Hepatic stellate cell (primary cell): ENCODE measurements at regions not wholly inside any gene's neighbourhood (a gene's known extent, or its start where the extent isn't known, plus 50 kb on each side); places are given as distances from the start of the nearest gene placed in this dataset.

Source experiments
- DNase-seq: peaks from one replicate; pipeline ENCODE4 v3.0.0; 2011; ENCODE audit warnings: low spot score

DNA sequence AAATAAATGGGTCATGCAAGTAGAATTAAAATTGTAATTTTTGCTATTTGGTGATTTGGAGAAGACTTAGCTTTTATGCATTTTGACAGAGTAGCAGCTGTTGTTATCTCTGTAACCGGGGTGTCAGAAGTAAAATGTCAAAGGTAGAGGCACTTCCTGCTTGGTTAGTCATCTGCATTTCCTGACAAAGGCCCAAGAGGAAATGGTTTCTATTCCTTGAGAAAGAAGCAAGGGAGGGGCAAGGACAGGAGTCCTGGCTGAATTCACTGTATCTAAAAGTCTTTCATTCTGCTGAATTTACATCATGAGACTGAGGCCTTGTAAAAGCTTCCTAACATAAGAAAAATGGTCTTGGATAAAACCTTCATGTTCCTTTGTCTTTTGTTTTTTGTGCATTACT is 550.9 kb upstream of the BOD1L1 start:
- DNase-seq = no peak

DNA sequence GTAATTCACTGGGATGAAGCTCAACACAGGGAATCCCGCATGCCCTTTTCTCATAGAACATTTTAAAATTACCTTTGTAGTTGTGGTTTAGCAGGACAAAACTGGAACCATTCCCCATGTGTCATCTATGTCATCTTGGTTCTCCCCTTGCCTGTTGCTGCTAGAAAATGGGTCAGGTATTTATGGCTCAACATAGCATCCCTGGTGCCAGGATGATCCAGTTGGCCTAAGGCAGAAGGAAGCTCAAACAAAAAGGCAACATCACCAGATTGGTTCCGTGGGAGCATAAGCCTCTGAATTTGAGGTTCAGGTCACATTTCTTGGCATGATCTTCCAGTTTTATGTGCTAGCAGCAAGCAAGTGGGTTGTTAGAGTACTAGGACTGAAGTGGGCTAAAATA is 552.6 kb upstream of the BOD1L1 start:
- no peak for DNase-seq

DNA sequence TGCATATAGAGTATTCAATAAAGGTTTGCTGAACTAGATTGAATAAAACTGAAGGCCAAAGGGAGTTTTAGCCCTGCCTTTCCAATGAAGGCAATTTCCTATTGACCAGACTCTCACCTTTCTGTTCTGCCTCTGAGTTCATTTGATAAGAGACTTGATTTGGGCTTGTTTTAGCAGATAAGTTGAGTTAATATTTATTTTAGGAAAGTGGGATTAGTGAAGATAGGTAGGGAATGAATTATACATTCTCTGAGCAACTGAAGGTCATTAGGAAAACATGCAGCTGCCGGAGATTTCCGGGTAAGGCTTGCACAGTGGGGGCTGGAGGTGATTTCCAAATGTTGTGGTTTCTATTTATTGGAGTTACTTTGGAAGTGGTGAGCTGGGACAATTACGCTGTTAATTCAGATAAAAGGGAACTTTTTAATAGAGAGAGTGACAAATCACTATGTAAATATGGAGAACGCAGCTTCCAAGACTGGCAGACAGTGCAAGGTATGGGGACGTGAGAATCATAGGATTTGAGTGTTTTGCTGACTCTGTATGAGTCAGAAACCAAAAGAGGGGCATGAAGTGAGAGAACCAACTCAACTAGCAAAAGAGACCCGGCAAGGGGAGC is 553.6 kb upstream of the BOD1L1 start:
- no peak for DNase-seq

DNA sequence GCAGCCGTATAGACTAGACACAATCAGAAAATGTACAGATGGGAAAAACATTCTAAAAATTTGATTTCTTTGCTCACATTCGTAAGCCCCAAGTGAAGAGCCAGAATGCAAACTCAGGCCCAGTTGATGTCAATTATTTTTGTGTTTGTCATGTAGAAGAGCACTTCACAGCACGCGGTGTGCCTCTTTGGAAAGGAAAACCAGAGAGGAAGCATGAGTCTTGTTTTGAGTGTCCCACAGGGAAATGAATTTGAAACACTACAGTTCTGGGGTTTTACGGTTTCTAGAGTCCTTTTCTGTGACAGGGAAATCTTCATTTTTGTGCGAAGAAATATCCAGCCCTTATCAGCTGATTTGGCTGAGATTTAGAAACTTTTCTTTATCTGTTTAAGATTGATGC is 554.6 kb upstream of the BOD1L1 start:
- DNase-seq = no peak

DNA sequence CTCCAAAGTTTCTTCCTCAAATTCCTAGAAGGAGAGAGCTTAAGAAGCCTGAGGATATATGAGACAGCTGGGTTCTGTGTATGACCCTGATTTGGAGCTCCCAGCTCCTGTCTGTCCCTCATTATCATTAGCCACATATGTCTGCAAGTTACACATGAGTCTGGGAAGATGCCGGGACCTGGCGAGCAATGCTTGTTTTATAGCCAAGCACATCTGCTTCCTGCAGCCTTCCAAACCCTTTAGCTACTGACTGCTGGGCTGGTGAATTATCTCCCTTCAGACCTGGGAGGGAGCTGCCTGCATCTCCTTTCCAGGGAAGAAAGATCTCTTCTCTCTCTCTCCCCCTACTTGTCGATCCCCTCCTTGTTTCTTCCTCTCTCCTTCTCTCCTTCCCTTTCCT is 556.7 kb upstream of the BOD1L1 start:
- DNase-seq = no peak

DNA sequence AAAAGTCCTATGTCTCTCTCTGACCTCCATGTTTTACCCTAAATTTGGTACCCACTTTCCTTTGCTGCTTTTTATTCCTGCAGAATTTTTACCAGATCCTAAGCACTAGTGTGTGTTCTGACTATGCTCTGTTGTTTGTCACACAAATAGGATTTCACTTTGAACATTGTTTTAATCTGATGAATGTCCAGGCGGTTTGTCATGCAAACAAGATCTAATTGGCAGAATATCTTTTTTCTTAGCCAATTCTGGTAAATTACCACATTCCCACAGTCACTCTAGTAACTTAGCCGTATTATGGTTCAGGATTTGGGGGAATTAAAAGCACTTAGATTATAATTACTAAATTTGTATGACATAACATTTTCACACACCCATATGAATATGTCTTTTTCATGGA is 557.2 kb upstream of the BOD1L1 start:
- no peak for DNase-seq

- no peak for DNase-seq
These were observed 560.7 kb upstream of the BOD1L1 start for GRCh38 chr4:14188214-14188613.

- no peak for DNase-seq
These were observed 566.1 kb upstream of the BOD1L1 start for GRCh38 chr4:14193601-14194000.

DNA sequence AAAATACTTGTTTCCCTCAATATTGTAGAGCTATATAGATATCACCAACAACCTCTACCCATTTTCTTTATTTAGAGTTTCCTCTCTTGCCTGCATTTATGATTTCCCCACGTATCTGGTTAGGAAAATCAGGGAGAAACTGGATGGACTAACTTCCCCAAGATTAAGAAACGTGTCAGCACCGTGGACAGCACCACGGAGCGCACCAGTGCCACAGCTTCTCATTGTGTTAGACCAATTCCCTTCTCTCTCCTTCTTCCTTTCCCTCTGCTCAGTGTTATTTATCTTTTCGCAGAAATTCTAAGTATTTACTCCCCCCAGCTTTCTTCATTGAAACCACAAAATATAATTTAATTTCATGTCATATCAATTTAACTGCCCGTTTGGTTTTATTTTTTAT is 568.6 kb upstream of the BOD1L1 start:
- DNase-seq = peak; percentile 9

- no peak for DNase-seq
These were observed 587.7 kb upstream of the BOD1L1 start for GRCh38 chr4:14215116-14215770.

GRCh38 chr4:14217401-14217800 is 589.9 kb upstream of the BOD1L1 start:
- no peak for DNase-seq

DNA sequence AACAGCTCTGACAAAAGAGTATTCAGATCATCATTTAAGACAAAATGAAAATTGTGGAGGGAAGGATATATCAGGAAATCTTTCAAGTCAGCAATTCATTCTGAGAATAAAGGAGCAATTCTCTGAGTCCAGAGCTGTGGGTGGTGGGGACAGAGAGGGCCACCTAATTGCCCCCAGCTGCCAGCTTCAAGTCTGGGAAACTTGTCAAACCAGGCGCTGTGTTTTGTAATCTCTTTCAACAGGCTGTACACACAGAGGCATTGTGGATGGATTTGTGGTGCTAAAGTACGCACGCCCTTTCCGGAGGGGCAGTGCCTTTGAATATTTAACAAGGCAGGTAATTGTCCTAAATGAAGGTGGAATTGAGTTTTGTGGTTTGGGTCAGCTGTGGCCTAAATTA is 591.1 kb upstream of the BOD1L1 start:
- DNase-seq = no peak

- no peak for DNase-seq
These were observed 593.7 kb upstream of the BOD1L1 start for GRCh38 chr4:14221176-14221575.

DNA sequence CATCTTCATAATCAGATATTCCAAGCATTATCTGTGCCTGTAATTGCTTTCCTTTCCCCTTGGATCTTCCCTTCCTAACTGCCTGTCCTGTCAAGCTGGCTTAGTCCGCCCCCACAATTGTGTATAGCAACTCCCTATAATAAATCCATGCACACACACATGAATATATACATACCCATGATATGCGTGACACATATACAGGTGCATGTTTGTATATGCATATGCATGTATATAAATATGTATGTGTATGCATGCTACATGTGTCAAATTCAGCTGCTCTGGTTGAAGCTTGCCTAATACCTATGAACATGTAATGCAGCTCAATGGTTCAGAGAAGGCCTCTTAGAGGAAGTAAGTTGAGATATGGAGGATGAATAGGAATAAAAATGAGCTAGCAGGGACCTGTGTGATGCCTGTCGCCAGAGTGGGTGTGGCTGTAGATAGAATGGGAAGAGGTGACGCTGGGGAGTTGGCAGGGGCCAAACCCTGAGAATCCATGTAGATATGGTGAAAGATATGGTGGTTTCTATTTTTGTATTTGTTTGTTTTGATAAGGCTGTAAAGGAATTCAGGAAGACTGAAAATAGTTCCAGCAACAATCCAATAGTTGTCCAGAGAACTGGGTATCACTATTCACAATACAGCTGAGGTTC is 595.0 kb upstream of the BOD1L1 start:
- no peak for DNase-seq

DNA sequence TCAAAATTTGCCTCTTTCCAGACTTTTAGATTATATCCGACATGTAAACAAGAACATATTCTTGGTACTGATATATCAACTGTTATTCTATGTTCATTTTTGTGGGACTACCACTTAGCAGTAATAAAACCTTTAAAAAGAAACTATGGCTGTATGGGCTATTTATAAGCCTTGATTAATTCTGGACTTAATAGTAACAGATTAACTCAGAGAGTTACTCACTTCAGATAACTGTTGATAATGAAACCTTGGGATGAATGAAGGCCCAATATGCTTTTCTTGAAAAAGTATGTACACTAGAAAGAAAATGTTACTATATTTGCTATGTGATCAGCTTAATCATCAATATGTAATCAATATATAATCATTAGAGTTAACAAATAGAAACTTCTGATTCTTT is 595.9 kb upstream of the BOD1L1 start:
- DNase-seq = no peak

GRCh38 chr4:14225688-14226207 is 598.2 kb upstream of the BOD1L1 start:
- DNase-seq = no peak

GRCh38 chr4:14233126-14233525 is 605.6 kb upstream of the BOD1L1 start:
- no peak for DNase-seq

DNA sequence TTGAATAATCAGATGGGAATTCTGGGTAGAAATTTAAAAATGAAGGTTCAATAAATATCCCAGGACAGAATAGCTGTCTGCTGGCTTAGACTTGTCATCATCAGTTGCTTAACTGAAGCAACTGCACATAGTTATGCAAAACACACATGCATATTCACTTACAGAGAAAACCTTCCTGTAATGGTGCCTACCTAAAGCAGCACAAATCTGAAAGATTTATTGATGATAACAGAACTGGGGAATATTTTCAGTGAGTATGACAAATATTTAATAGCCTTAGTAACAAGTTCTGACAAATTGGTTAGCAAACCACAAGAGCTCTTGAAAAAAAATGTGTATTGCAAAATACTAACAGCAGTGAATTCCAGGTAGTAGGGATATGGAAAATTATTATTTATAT is 606.8 kb upstream of the BOD1L1 start:
- no peak for DNase-seq

GRCh38 chr4:14236359-14236758 is 608.8 kb upstream of the BOD1L1 start:
- no peak for DNase-seq

- DNase-seq = no peak
These were observed 610.4 kb upstream of the BOD1L1 start for GRCh38 chr4:14237911-14238310.

DNA sequence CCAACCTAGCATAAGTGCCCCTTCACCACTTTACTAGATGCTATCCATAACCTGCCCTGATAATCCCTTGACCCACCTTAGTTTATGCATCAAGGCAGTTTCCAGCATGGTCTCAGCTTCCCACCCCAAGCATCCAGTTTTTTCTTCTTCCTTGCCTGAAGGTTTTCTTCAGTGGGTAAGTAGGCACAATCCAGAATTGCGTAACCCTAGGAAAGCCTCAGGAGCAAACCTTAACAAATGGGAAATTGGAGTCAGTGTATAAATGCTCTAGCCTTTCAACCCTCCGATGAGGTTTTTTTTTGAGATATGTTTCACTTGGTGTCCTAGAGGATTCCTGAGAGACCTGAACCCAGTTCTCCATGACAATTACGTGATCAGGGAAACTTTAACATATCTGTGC is 614.0 kb upstream of the BOD1L1 start:
- no peak for DNase-seq

DNA sequence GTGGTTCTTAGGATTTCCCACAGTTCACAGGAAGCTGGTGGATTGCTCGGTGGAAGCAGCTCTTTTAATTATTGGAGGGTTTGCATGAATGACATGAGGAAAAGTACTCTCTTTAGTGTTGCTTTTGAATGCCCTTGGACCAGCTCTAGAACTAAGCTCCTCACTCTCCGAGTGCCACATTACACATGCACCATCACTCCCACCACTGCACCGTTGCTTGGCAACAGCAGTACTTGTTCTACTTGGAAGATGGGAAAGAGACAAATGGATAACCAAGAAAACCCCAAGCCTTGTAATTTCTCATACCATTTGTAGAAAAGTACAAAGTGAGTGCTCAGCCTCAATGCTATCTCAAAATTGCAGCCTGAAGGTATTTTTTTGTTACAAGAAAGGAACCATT is 620.2 kb upstream of the BOD1L1 start:
- no peak for DNase-seq

- no peak for DNase-seq
These were observed 621.7 kb upstream of the BOD1L1 start for GRCh38 chr4:14249226-14249625.

- DNase-seq = no peak
These were observed 626.7 kb upstream of the BOD1L1 start for GRCh38 chr4:14254252-14254651.
